ENCODE measurements at regions not wholly inside any gene's neighbourhood (a gene's known extent, or its start where the extent isn't known, plus 50 kb on each side); places are given as distances from the start of the nearest gene placed in this dataset.

- H3K27ac ChIP-seq (ENCODE audit: low read depth, low read length): no peak overlapping the region
- H3K9ac ChIP-seq (ENCODE audit: low read depth in 1 of 3, low read length in 3 of 3): no peak overlapping the region
- H3K9me3 ChIP-seq (ENCODE audit: control insufficient read depth in 3 of 3, low read length in 3 of 3): no peaks in the 10 kb centered on the region
- no peaks in the 10 kb centered on the region for H3K4me1 ChIP-seq (ENCODE audit: control insufficient read depth in 3 of 3, insufficient read depth in 3 of 3, low read length in 3 of 3)
- no peaks in the 10 kb centered on the region for H3K36me3 ChIP-seq (ENCODE audit: control insufficient read depth in 3 of 3, insufficient read depth in 3 of 3, low read length in 3 of 3)
- H3K4me3 ChIP-seq (ENCODE audit: low read length in 3 of 3): no peak overlapping the region
- no peaks in the 10 kb centered on the region for H3K27me3 ChIP-seq (ENCODE audit: control insufficient read depth in 3 of 3, insufficient read depth in 3 of 3, low read length in 3 of 3)
Observed at GRCh38 chr2:74059137-74059775, 74.5 kb downstream of the TET3 start.

- Histone ChIP-seq H3K9me3 (ENCODE audit: control insufficient read depth in 3 of 3, low read length in 3 of 3) (no peaks in the 10 kb centered on the region), H3K27ac (ENCODE audit: low read depth, low read length) (no peak overlapping the region), H3K27me3 (ENCODE audit: control insufficient read depth in 3 of 3, insufficient read depth in 3 of 3, low read length in 3 of 3) (no peaks in the 10 kb centered on the region), H3K4me3 (ENCODE audit: low read length in 3 of 3) (no peak overlapping the region), H3K9ac (ENCODE audit: low read depth in 1 of 3, low read length in 3 of 3) (no peak overlapping the region), H3K4me1 (ENCODE audit: control insufficient read depth in 3 of 3, insufficient read depth in 3 of 3, low read length in 3 of 3) (no peaks in the 10 kb centered on the region), H3K36me3 (ENCODE audit: control insufficient read depth in 3 of 3, insufficient read depth in 3 of 3, low read length in 3 of 3) (no peaks in the 10 kb centered on the region)
Observed at GRCh38 chr2:74063486-74063885, 78.8 kb downstream of the TET3 start.

GRCh38 chr2:74065456-74065855, 80.7 kb downstream of the TET3 start:
- no peak overlapping the region for H3K27ac ChIP-seq (ENCODE audit: low read depth, low read length)
- no peaks in the 10 kb centered on the region for H3K27me3 ChIP-seq (ENCODE audit: control insufficient read depth in 3 of 3, insufficient read depth in 3 of 3, low read length in 3 of 3)
- H3K9ac ChIP-seq (ENCODE audit: low read depth in 1 of 3, low read length in 3 of 3): no peak overlapping the region
- no peak overlapping the region for H3K4me3 ChIP-seq (ENCODE audit: low read length in 3 of 3)
- no peaks in the 10 kb centered on the region for H3K4me1 ChIP-seq (ENCODE audit: control insufficient read depth in 3 of 3, insufficient read depth in 3 of 3, low read length in 3 of 3)
- no peaks in the 10 kb centered on the region for H3K36me3 ChIP-seq (ENCODE audit: control insufficient read depth in 3 of 3, insufficient read depth in 3 of 3, low read length in 3 of 3)
- H3K9me3 ChIP-seq (ENCODE audit: control insufficient read depth in 3 of 3, low read length in 3 of 3): no peaks in the 10 kb centered on the region

DNA sequence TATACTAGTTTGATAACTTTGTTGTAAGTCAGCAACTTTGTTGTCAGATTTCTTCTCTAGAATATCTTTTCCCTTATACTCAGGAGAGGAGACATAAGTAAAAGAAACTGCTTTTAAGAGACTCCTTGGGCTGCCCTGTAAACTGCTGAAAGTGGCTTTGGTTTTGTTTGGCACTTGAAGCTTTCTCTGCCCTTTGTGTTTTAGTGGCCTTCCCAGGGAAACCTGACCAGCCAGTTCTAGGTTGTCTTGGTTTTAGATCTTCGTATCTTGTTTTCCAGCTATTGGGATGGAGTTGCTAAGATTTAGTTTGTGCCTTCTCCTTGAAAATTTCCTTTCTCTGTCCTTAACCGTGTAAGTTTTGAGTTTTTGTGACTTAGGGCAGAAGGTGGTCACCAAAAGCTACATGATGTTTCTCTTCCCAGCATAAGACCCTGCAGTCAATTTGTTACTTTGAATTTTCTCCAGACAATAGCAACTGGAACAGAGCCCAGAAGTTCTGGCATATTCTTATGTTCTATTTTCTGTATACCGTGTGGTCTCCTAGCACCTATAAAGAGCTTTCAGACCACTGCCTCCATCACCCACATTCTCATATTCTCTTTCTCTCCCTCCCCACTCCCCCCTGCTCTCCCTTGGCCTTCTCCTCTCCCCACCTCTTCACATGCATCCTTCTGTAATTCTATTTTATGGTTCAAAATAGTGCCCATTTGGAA, 81.1 kb downstream of the BOLA3 start:
- Histone ChIP-seq H3K4me1 (ENCODE audit: control insufficient read depth in 3 of 3, insufficient read depth in 3 of 3, low read length in 3 of 3) (no peaks in the 10 kb centered on the region), H3K9me3 (ENCODE audit: control insufficient read depth in 3 of 3, low read length in 3 of 3) (no peaks in the 10 kb centered on the region), H3K27ac (ENCODE audit: low read depth, low read length) (no peak overlapping the region), H3K27me3 (ENCODE audit: control insufficient read depth in 3 of 3, insufficient read depth in 3 of 3, low read length in 3 of 3) (no peaks in the 10 kb centered on the region), H3K9ac (ENCODE audit: low read depth in 1 of 3, low read length in 3 of 3) (no peak overlapping the region), H3K4me3 (ENCODE audit: low read length in 3 of 3) (no peak overlapping the region), H3K36me3 (ENCODE audit: control insufficient read depth in 3 of 3, insufficient read depth in 3 of 3, low read length in 3 of 3) (no peaks in the 10 kb centered on the region)

GRCh38 chr2:74067221-74067747, 80.4 kb downstream of the BOLA3 start:
- Histone ChIP-seq H3K4me1 (ENCODE audit: control insufficient read depth in 3 of 3, insufficient read depth in 3 of 3, low read length in 3 of 3) (no peaks in the 10 kb centered on the region), H3K36me3 (ENCODE audit: control insufficient read depth in 3 of 3, insufficient read depth in 3 of 3, low read length in 3 of 3) (no peaks in the 10 kb centered on the region), H3K27ac (ENCODE audit: low read depth, low read length) (no peak overlapping the region), H3K9me3 (ENCODE audit: control insufficient read depth in 3 of 3, low read length in 3 of 3) (no peaks in the 10 kb centered on the region), H3K9ac (ENCODE audit: low read depth in 1 of 3, low read length in 3 of 3) (no peak overlapping the region), H3K4me3 (ENCODE audit: low read length in 3 of 3) (no peak overlapping the region), H3K27me3 (ENCODE audit: control insufficient read depth in 3 of 3, insufficient read depth in 3 of 3, low read length in 3 of 3) (no peaks in the 10 kb centered on the region)

DNA sequence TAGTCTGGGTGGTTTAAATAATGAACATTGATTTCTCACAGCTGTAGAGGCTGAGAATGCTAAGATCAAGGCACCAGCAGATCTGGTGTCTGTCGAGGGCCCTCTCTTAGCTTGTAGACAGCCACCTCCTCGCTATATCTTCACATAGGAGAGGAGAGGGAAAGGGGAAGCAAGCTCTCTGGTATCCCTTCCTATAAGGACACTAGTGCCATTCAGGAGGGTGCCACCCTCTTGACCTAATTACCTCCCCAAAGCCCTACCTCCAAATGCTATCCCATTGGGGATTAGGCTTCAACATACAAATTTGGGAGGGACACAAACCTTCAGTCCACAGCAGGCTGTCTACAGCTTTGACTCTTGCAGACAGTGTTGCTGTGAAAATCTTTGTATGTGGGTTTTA, 76.7 kb downstream of the BOLA3 start:
- Histone ChIP-seq H3K4me1 (ENCODE audit: control insufficient read depth in 3 of 3, insufficient read depth in 3 of 3, low read length in 3 of 3) (no peaks in the 10 kb centered on the region), H3K9me3 (ENCODE audit: control insufficient read depth in 3 of 3, low read length in 3 of 3) (no peaks in the 10 kb centered on the region), H3K27ac (ENCODE audit: low read depth, low read length) (no peak overlapping the region), H3K4me3 (ENCODE audit: low read length in 3 of 3) (no peak overlapping the region), H3K9ac (ENCODE audit: low read depth in 1 of 3, low read length in 3 of 3) (no peak overlapping the region), H3K36me3 (ENCODE audit: control insufficient read depth in 3 of 3, insufficient read depth in 3 of 3, low read length in 3 of 3) (peaks cover 0 to 8% (median 0%) of the 10 kb centered on the region in 3 donors), H3K27me3 (ENCODE audit: control insufficient read depth in 3 of 3, insufficient read depth in 3 of 3, low read length in 3 of 3) (no peaks in the 10 kb centered on the region)

- Histone ChIP-seq H3K4me1 (ENCODE audit: control insufficient read depth in 3 of 3, insufficient read depth in 3 of 3, low read length in 3 of 3) (no peaks in the 10 kb centered on the region), H3K4me3 (ENCODE audit: low read length in 3 of 3) (no peak overlapping the region), H3K36me3 (ENCODE audit: control insufficient read depth in 3 of 3, insufficient read depth in 3 of 3, low read length in 3 of 3) (peaks cover 0 to 8% (median 0%) of the 10 kb centered on the region in 3 donors), H3K9ac (ENCODE audit: low read depth in 1 of 3, low read length in 3 of 3) (no peak overlapping the region), H3K27me3 (ENCODE audit: control insufficient read depth in 3 of 3, insufficient read depth in 3 of 3, low read length in 3 of 3) (no peaks in the 10 kb centered on the region), H3K9me3 (ENCODE audit: control insufficient read depth in 3 of 3, low read length in 3 of 3) (no peaks in the 10 kb centered on the region), H3K27ac (ENCODE audit: low read depth, low read length) (no peak overlapping the region)
Observed at GRCh38 chr2:74071426-74071825, 76.3 kb downstream of the BOLA3 start.

GRCh38 chr2:74072565-74072964, 75.1 kb downstream of the BOLA3 start:
- Histone ChIP-seq H3K36me3 (ENCODE audit: control insufficient read depth in 3 of 3, insufficient read depth in 3 of 3, low read length in 3 of 3) (peaks cover 0 to 8% (median 0%) of the 10 kb centered on the region in 3 donors), H3K4me1 (ENCODE audit: control insufficient read depth in 3 of 3, insufficient read depth in 3 of 3, low read length in 3 of 3) (no peaks in the 10 kb centered on the region), H3K27me3 (ENCODE audit: control insufficient read depth in 3 of 3, insufficient read depth in 3 of 3, low read length in 3 of 3) (no peaks in the 10 kb centered on the region), H3K9me3 (ENCODE audit: control insufficient read depth in 3 of 3, low read length in 3 of 3) (no peaks in the 10 kb centered on the region), H3K9ac (ENCODE audit: low read depth in 1 of 3, low read length in 3 of 3) (no peak overlapping the region), H3K27ac (ENCODE audit: low read depth, low read length) (no peak overlapping the region), H3K4me3 (ENCODE audit: low read length in 3 of 3) (no peak overlapping the region)

DNA sequence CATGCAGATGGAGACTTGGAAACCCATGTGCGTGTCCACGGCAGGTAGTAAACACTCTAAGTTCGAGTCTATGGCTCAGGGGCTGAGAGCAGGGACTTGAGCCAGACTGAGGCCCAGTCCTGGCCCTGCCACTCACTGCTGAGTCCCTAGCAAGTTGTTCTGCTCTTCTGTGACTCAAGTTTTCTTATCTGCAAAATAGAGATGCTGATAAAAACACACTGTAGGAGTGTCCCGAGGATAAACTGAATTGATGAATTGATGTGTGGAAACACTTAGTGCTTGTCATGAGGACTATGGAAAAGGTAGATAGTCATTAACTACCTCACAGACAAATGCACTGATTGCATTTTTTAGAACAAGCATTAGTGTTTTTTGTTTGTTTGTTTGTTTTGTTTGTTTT, 73.2 kb downstream of the BOLA3 start:
- Histone ChIP-seq H3K4me3 (ENCODE audit: low read length in 3 of 3) (no peak overlapping the region), H3K36me3 (ENCODE audit: control insufficient read depth in 3 of 3, insufficient read depth in 3 of 3, low read length in 3 of 3) (peaks cover 0 to 8% (median 0%) of the 10 kb centered on the region in 3 donors), H3K4me1 (ENCODE audit: control insufficient read depth in 3 of 3, insufficient read depth in 3 of 3, low read length in 3 of 3) (no peaks in the 10 kb centered on the region), H3K27me3 (ENCODE audit: control insufficient read depth in 3 of 3, insufficient read depth in 3 of 3, low read length in 3 of 3) (no peaks in the 10 kb centered on the region), H3K27ac (ENCODE audit: low read depth, low read length) (no peak overlapping the region), H3K9me3 (ENCODE audit: control insufficient read depth in 3 of 3, low read length in 3 of 3) (no peaks in the 10 kb centered on the region), H3K9ac (ENCODE audit: low read depth in 1 of 3, low read length in 3 of 3) (no peak overlapping the region)

GRCh38 chr2:74076074-74076470, 71.6 kb downstream of the BOLA3 start:
- no peak overlapping the region for H3K4me3 ChIP-seq (ENCODE audit: low read length in 3 of 3)
- H3K4me1 ChIP-seq (ENCODE audit: control insufficient read depth in 3 of 3, insufficient read depth in 3 of 3, low read length in 3 of 3): peaks cover 0 to 6% (median under 1%) of the 10 kb centered on the region in 3 donors
- H3K9ac ChIP-seq (ENCODE audit: low read depth in 1 of 3, low read length in 3 of 3): no peak overlapping the region
- H3K9me3 ChIP-seq (ENCODE audit: control insufficient read depth in 3 of 3, low read length in 3 of 3): no peaks in the 10 kb centered on the region
- H3K27ac ChIP-seq (ENCODE audit: low read depth, low read length): no peak overlapping the region
- H3K36me3 ChIP-seq (ENCODE audit: control insufficient read depth in 3 of 3, insufficient read depth in 3 of 3, low read length in 3 of 3): peaks cover 4 to 8% (median 8%) of the 10 kb centered on the region in 3 donors
- no peaks in the 10 kb centered on the region for H3K27me3 ChIP-seq (ENCODE audit: control insufficient read depth in 3 of 3, insufficient read depth in 3 of 3, low read length in 3 of 3)
